ENCODE measurements at regions not wholly inside any gene's neighbourhood (a gene's known extent, or its start where the extent isn't known, plus 50 kb on each side); places are given as distances from the start of the nearest gene placed in this dataset.

DNA sequence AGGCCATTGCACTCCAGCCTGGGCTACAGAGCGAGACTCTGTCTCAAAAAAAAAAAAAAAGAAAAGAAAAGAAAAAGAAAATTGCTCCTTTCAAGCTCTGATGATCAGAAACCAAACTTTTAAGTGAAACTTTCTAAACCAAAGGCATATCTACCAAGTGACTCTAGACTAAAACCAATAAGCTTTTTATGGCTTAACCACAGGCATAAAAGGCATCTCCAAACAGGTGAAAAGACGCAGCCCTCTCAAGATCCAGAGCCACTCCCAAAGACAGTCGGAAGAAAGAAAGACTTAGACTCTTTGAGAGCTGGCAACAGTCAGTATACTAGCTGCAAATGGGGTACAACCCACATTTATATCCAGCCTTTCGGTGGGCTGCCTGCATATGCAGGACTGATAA, 117.1 kb upstream of the AP1S2 start:
- intact Hi-C loops (cut with DNase I; ENCODE audit: low total_unique reads) = no loop called here

GRCh38 chrX:15963858-15964257, 109.2 kb upstream of the AP1S2 start:
- intact Hi-C loops (cut with DNase I; ENCODE audit: low total_unique reads) = no loop called here
- TF ChIP-seq, protein P1, sequence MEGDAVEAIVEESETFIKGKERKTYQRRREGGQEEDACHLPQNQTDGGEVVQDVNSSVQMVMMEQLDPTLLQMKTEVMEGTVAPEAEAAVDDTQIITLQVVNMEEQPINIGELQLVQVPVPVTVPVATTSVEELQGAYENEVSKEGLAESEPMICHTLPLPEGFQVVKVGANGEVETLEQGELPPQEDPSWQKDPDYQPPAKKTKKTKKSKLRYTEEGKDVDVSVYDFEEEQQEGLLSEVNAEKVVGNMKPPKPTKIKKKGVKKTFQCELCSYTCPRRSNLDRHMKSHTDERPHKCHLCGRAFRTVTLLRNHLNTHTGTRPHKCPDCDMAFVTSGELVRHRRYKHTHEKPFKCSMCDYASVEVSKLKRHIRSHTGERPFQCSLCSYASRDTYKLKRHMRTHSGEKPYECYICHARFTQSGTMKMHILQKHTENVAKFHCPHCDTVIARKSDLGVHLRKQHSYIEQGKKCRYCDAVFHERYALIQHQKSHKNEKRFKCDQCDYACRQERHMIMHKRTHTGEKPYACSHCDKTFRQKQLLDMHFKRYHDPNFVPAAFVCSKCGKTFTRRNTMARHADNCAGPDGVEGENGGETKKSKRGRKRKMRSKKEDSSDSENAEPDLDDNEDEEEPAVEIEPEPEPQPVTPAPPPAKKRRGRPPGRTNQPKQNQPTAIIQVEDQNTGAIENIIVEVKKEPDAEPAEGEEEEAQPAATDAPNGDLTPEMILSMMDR (IDR thresholded peaks at IDR 0.05) = no peak
- H3K4me3 ChIP-seq = no peak overlapping the region
- DNase-seq = no peak
- no peaks in the 10 kb centered on the region for H3K27me3 ChIP-seq
- H3K4me1 ChIP-seq = no peaks in the 10 kb centered on the region
- no peaks in the 10 kb centered on the region for H3K36me3 ChIP-seq
- no peak overlapping the region for H3K27ac ChIP-seq
- no peaks in the 10 kb centered on the region for H3K9me3 ChIP-seq

More for the DNA sequence above, 117.1 kb upstream of the AP1S2 start:
- Histone ChIP-seq H3K4me1 (peaks cover 0 to 3% (median 0%) of the 10 kb centered on the region in 4 donors), H3K36me3 (no peaks in the 10 kb centered on the region), H3K27me3 (no peaks in the 10 kb centered on the region), H3K27ac (no peak overlapping the region), H3K4me3 (no peak overlapping the region), H3K9me3 (no peaks in the 10 kb centered on the region)
- TF ChIP-seq, protein P1 (IDR thresholded peaks at IDR 0.05) = no peak
- no peak for DNase-seq

DNA sequence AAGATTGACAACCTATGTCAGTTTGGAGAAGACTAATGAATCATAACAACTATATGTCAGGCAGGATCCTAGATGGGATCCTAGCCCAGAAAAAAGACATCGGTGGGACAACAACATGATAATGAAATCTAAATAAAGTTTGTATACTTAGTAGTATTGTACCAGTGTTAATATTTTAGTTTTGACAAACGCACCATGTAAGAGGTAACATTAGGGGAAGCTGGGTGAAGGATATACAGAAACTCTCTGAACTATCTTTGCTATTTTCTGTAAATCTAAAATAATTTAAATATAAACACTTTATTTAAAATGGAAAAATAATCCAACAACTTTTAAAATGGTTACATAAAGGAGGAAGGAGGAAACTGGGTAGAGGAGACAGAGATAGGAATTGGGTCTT, 105.6 kb upstream of the AP1S2 start:
- intact Hi-C loops (cut with DNase I; ENCODE audit: low total_unique reads) = no loop called here
- Histone ChIP-seq H3K36me3 (no peaks in the 10 kb centered on the region), H3K4me1 (no peaks in the 10 kb centered on the region), H3K27ac (no peak overlapping the region), H3K4me3 (no peak overlapping the region), H3K9me3 (no peaks in the 10 kb centered on the region), H3K27me3 (no peaks in the 10 kb centered on the region)
- DNase-seq = no peak
- TF ChIP-seq, protein P1 (IDR thresholded peaks at IDR 0.05) = no peak

DNA sequence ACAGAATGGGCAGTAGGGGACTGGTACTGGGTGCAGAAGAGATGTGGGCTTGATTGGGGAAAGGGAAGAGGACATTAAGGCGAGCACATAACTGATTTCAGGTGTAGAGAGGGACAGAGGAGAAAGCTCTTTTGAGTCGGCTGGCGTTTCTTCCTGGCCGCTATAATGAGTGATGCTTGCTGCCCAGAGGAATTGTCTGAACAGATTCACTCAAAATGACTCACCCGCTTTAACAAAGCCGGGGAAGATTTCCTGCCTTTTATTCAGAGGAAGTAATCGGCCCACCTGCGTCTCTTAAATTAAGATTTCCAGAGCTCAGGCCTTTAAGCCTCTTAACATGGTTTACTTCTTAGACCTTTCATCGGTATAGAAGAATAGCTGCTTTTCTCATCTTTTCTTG, 102.1 kb upstream of the AP1S2 start:
- TF ChIP-seq, protein P1 (IDR thresholded peaks at IDR 0.05) = no peak
- intact Hi-C loops (cut with DNase I; ENCODE audit: low total_unique reads) = no loop called here
- Histone ChIP-seq H3K36me3 (no peaks in the 10 kb centered on the region), H3K27ac (no peak overlapping the region), H3K4me1 (no peaks in the 10 kb centered on the region), H3K27me3 (no peaks in the 10 kb centered on the region), H3K9me3 (no peaks in the 10 kb centered on the region), H3K4me3 (no peak overlapping the region)
- DNase-seq = no peak

GRCh38 chrX:15953801-15954200, 99.2 kb upstream of the AP1S2 start:
- Histone ChIP-seq H3K4me1 (no peaks in the 10 kb centered on the region), H3K27me3 (no peaks in the 10 kb centered on the region), H3K4me3 (no peak overlapping the region), H3K36me3 (no peaks in the 10 kb centered on the region), H3K27ac (no peak overlapping the region), H3K9me3 (no peaks in the 10 kb centered on the region)
- TF ChIP-seq, protein P1 (IDR thresholded peaks at IDR 0.05) = no peak
- intact Hi-C loops (cut with DNase I; ENCODE audit: low total_unique reads) = no loop called here
- no peak for DNase-seq

GRCh38 chrX:15952212-15952611, 97.6 kb upstream of the AP1S2 start:
- H3K36me3 ChIP-seq = no peaks in the 10 kb centered on the region

More at GRCh38 chrX:15952212-15952611, 97.6 kb upstream of the AP1S2 start:
- H3K27ac ChIP-seq = no peak overlapping the region
- no peak for DNase-seq
- intact Hi-C loops (cut with DNase I; ENCODE audit: low total_unique reads) = no loop called here
- no peaks in the 10 kb centered on the region for H3K27me3 ChIP-seq
- H3K4me3 ChIP-seq = no peak overlapping the region
- TF ChIP-seq, protein P1 (IDR thresholded peaks at IDR 0.05) = no peak
- no peaks in the 10 kb centered on the region for H3K4me1 ChIP-seq
- no peaks in the 10 kb centered on the region for H3K9me3 ChIP-seq

Measured in tibial artery (tissue), 4 donors.